Kidney epithelial cell (primary cell): ENCODE measurements at regions not wholly inside any gene's neighbourhood (a gene's known extent, or its start where the extent isn't known, plus 50 kb on each side); places are given as distances from the start of the nearest gene placed in this dataset.

ENCODE experiments used
- DNase-seq: peaks from one replicate; pipeline ENCODE4 v3.0.0-alpha.2; 2010; ENCODE audit warnings: low read depth
- H3K27me3 ChIP-seq: 2 replicates; pipeline ENCODE4 v1.6.0; 2011; ENCODE audit warnings: low read length; ENCODE audit not compliant: control insufficient read depth, insufficient read depth
- H3K36me3 ChIP-seq: 2 replicates; pipeline ENCODE4 v1.5.1; 2011; ENCODE audit warnings: low read length; ENCODE audit not compliant: control insufficient read depth, insufficient read depth
- H3K4me3 ChIP-seq: 2 replicates; pipeline ENCODE4 v1.5.1; 2011; ENCODE audit warnings: low read depth, mild to moderate bottlenecking, control low read depth, low read length
- TF ChIP-seq, protein P1 (sequence below): IDR thresholded peaks from 2 replicates; pipeline ENCODE4 v1.5.1; 2011; ENCODE audit warnings: mild to moderate bottlenecking, moderate library complexity, low read length, control low read depth, inconsistent platforms; ENCODE audit not compliant: insufficient read depth, poor library complexity, severe bottlenecking

DNA sequence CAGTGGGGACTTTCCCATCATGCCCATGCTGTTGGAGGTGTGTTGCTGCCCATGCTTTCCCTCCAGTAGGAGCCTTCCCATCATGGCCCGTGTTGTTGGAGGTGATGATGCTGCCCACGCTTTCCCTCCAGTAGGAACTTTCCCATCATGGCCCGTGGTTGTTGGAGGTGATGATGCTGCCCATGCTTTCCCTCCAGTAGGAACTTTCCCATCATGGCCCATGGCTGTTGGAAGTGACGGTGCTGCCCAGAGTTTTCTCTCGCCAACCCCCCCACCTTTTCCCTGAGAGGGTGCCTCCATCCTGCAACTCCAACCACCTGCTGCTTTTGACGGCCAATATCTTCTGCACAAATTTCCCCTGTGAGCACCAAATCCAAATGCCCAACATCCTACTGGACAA is 205.7 kb downstream of the TOMM20 start:
- Histone ChIP-seq H3K36me3 (no peaks in the 10 kb centered on the region), H3K27me3 (no peaks in the 10 kb centered on the region)
- TF ChIP-seq, protein P1, sequence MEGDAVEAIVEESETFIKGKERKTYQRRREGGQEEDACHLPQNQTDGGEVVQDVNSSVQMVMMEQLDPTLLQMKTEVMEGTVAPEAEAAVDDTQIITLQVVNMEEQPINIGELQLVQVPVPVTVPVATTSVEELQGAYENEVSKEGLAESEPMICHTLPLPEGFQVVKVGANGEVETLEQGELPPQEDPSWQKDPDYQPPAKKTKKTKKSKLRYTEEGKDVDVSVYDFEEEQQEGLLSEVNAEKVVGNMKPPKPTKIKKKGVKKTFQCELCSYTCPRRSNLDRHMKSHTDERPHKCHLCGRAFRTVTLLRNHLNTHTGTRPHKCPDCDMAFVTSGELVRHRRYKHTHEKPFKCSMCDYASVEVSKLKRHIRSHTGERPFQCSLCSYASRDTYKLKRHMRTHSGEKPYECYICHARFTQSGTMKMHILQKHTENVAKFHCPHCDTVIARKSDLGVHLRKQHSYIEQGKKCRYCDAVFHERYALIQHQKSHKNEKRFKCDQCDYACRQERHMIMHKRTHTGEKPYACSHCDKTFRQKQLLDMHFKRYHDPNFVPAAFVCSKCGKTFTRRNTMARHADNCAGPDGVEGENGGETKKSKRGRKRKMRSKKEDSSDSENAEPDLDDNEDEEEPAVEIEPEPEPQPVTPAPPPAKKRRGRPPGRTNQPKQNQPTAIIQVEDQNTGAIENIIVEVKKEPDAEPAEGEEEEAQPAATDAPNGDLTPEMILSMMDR = no peak

DNA sequence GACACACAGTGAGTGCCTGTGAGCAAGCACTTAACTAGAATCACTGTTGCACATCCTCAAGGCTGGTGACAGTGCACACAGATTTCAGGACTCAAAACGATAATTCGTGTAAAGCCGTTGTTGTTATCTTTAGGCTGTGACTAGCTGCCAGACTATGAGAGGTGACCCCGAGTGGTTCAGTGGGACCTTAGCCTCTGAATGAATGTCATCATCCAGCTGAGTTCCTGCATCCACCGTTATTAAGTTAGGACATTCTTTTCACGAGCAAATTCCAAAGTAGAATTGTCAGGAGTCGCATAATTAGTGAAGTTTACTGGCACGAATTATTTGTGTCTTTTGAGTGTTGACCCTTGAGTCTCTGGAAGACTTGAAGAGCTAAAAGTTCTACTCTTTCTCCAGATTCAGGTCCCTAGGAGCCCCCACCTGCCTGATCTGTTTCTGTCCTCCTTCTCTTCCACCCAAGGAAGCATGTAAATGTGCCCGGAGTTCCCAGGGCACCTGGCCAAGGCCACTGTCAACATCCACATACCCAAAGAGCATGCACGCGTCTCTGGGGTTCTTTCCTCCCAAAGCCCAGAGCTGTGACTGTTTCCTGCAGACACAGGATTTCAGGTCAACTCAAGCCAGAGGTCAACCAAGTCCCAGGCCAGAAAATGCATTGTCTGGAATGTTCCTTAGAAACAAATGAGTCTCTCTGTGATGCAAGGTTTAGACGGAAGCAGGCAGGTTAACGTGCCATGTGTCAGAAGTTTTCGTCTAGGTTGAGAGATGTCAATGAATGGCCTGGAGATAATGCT is 207.2 kb downstream of the TOMM20 start:
- DNase-seq = no peak
- Histone ChIP-seq H3K36me3 (no peaks in the 10 kb centered on the region), H3K4me3 (no peak overlapping the region), H3K27me3 (no peaks in the 10 kb centered on the region)
- TF ChIP-seq, protein P1 = no peak

More for the DNA sequence above, 205.7 kb downstream of the TOMM20 start:
- H3K4me3 ChIP-seq = no peak overlapping the region
- no peak for DNase-seq

DNA sequence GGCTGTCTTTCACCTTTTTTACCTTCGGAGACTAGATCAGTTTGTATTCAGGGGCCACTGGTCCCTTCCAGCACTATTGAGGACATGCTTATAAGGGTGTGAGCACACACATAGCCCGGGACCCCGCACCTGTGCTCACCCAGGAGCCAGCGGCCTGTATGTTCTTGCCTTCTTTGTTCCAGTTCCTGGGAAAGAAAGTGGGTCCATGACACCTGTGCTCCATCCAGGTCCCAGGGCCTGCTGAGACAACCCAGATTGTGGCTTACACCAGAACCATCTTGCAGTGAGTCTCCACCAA is 207.8 kb downstream of the TOMM20 start:
- no peaks in the 10 kb centered on the region for H3K27me3 ChIP-seq
- H3K36me3 ChIP-seq = no peaks in the 10 kb centered on the region
- DNase-seq = no peak
- no peak overlapping the region for H3K4me3 ChIP-seq
- TF ChIP-seq, protein P1 = no peak

DNA sequence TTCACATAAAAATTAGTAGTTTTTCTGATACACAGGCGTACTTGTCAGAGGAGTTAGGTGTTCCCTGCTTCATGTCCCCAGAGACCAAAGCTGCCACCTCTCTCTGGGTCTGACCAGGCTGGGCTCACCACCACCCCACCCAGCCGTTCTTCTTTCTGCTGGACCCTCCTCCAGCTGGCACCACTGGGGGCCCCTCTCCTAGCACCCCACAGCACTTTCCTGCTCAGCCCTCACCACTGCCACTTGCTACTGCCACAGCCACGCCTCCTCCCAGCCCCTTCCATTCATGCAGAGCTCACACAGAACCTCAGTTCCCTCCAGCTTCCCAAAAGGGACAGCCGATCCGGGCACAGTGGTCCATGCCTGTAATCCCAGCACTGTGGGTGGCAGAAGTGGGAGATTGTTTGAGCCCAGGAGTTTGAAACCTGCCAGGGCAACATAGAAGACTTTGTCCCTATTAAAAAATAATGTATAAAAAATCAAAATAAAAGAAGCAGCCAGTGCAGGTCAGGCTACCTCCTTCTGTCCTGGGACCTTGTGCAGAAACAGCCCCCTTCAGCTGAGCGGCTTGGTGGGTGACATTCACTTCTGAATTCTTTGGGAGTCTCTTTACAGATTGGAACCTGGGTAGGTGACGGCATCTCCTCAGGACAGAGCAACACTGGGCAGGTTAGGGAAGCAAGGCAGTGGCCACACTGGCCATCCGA is 208.3 kb downstream of the TOMM20 start:
- H3K36me3 ChIP-seq = no peaks in the 10 kb centered on the region
- DNase-seq = no peak
- H3K4me3 ChIP-seq = no peak overlapping the region
- H3K27me3 ChIP-seq = no peaks in the 10 kb centered on the region
- TF ChIP-seq, protein P1 = no peak

DNA sequence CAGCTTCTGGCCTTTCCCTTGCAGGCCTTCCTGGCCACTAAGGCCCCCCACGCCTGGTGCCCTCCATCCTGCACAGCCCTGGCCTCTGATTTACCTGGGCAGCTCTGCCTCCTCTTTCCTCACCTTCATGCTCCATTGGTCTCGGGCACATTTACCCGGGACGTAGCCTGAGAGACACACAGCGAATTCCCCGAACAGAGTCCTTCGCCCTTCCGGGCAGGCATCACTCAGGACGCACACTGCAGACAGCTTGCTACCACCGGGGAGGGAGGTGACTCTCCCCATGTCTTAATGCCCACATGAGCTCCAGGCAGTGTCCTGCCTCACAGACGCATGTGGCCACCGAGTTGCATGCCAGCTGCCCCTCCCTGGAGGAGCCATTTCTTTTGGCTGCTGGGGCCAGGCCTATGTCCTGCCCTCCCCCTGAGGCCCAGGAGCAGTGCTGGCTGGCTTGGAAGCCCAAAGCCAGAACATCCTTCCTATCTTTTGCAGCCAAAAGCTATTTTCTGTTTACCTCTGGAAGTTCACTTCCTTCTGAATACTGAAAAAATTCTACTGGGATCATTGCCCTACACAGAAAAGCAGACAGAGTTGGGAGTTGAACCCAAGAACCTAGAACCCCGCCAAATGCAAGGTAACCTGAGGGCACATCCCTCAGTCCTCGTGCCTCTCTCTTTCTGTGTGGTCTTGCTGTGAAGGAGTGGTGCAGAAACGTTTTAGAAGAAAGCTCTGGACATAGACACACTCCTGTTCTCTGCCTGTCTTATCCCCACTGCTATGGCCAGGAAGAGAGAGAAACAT is 209.5 kb downstream of the TOMM20 start:
- TF ChIP-seq, protein P1 = no peak
- Histone ChIP-seq H3K4me3 (no peak overlapping the region), H3K36me3 (no peaks in the 10 kb centered on the region), H3K27me3 (no peaks in the 10 kb centered on the region)
- no peak for DNase-seq
